ENCODE measurements at regions not wholly inside any gene's neighbourhood (a gene's known extent, or its start where the extent isn't known, plus 50 kb on each side); places are given as distances from the start of the nearest gene placed in this dataset.
A peak's percentile ranks its signal among the peaks of the same experiment; 100 is the strongest.
"Not testable (repeated sequence)": the region's sequence is repeated elsewhere in the genome, so short reads cannot be mapped to it uniquely, and the experiment has no call there.

DNA sequence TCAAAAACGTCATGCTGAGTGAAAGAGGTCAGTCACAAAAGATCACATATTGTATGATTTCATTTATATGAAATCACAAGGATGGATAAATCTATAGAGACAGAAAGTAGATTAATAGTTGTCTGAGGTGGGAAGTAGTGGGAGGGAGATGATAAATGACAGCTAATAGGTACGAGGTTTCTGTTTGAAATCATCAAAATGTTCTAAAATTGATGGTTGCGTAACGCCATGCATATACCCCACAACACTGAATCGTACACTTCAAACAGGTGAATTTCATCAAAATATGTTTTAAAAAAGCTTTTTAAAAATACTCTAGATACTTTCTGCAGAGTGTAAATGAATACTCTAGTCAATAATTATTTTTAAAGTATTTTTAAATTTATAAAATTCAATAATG lies 303.0 kb upstream of the STAC start:
- TF ChIP-seq CTCF (IDR thresholded peaks at IDR 0.05; ENCODE audit: control insufficient read depth, insufficient read depth, low read depth, low read length, missing control alignments): no peak
- DNase-seq (ENCODE audit: low read depth): no peak
- H3K4me3 ChIP-seq (ENCODE audit: control insufficient read depth, low read depth, low read length): no peak overlapping the region

GRCh38 chr3:36082958-36083357 lies 297.3 kb upstream of the STAC start:
- H3K4me3 ChIP-seq (ENCODE audit: control insufficient read depth, low read depth, low read length); DNase-seq (ENCODE audit: low read depth): not testable (repeated sequence)

DNA sequence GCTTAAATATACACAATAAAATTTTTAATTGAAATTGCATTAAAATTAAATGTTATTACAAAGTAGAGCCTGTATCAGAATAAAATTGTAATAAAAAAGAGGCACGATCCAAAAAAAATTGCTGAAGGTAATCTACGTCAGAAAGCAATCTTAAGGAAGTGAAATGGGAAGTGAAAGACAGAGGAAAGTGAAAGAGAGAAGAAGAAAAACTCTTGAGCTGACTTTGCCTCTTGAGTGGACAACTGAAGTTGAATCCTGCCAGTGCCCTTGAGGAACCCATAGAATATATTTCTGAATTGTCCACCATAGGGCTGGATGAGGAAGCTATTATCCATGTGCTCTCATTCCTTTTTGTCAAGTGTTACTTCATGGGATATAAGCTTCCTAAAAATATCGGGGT lies 285.1 kb upstream of the STAC start:
- TF ChIP-seq CTCF (IDR thresholded peaks at IDR 0.05; ENCODE audit: control insufficient read depth, insufficient read depth, low read depth, low read length, missing control alignments): no peak
- H3K4me3 ChIP-seq (ENCODE audit: control insufficient read depth, low read depth, low read length): no peak overlapping the region
- DNase-seq (ENCODE audit: low read depth): no peak

DNA sequence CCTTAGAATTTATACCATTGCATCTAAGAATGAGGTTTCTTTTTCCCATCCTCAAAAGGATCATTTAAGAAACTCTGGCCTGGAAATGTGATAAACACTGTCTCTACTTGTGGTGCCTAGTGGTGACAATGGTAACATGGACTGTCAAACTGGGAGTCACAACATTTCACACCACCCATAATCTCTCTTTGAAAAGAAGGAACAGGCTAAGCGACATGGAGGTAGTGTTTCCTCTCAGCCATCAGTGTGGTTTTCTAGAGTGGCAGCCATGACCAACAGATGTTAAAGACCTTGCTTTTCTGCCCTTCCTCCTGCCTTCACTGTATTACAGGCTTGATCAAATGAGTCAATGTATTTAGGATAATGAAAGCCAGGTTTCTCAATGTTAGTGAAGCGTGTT lies 283.1 kb upstream of the STAC start:
- H3K4me3 ChIP-seq (ENCODE audit: control insufficient read depth, low read depth, low read length): no peak overlapping the region
- DNase-seq (ENCODE audit: low read depth): no peak
- TF ChIP-seq CTCF (IDR thresholded peaks at IDR 0.05; ENCODE audit: control insufficient read depth, insufficient read depth, low read depth, low read length, missing control alignments): no peak

GRCh38 chr3:36114353-36114752 lies 266.0 kb upstream of the STAC start:
- no peak for DNase-seq (ENCODE audit: low read depth)
- H3K4me3 ChIP-seq (ENCODE audit: control insufficient read depth, low read depth, low read length): no peak overlapping the region
- no peak for TF ChIP-seq CTCF (IDR thresholded peaks at IDR 0.05; ENCODE audit: control insufficient read depth, insufficient read depth, low read depth, low read length, missing control alignments)

DNA sequence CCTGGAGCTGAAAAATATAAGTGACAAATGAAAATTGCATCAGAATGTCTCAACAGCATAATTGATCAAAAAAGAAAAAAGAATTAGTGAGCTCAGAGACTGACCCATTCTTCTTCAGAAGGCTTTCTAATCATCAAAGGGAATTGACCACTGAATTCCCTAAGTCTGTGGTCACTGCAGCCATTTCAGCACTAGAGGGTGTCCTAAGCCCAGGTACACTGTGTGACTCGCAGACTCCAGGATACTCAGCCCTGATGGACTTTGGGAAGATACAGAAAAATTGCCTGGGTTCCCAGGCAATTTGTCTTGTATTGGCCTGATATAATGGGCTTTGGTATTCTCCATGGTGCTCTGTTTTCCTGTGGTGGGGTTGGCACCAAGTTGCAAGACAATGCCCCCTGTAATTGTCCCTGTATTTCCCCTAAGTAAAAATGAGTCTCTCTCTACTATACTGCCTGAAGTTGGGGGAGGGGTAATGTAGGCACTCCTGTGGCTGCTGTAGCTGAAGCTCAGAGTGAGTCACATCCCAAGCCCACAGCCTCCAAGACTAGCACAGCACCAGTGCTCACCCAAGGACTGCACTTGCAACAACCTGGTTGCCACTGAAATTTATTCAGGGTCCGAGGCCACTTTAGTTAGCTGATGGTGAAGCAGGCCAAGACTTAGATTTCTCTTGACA lies 256.0 kb upstream of the STAC start:
- DNase-seq (ENCODE audit: low read depth): peak; percentile 3
- no peak overlapping the region for H3K4me3 ChIP-seq (ENCODE audit: control insufficient read depth, low read depth, low read length)
- TF ChIP-seq CTCF (IDR thresholded peaks at IDR 0.05; ENCODE audit: control insufficient read depth, insufficient read depth, low read depth, low read length, missing control alignments): peak; percentile 77

GRCh38 chr3:36132214-36132613 lies 248.1 kb upstream of the STAC start:
- no peak for DNase-seq (ENCODE audit: low read depth)
- H3K4me3 ChIP-seq (ENCODE audit: control insufficient read depth, low read depth, low read length): no peak overlapping the region
- peak; percentile 29 for TF ChIP-seq CTCF (IDR thresholded peaks at IDR 0.05; ENCODE audit: control insufficient read depth, insufficient read depth, low read depth, low read length, missing control alignments)
